Naive thymus-derived CD4-positive, alpha-beta T cell (primary cell): ENCODE measurements at regions not wholly inside any gene's neighbourhood (a gene's known extent, or its start where the extent isn't known, plus 50 kb on each side); places are given as distances from the start of the nearest gene placed in this dataset.

Source experiments
- ATAC-seq: fragments of 150-1000 bp; cut with Tn5 transposase; 2 replicates; pipeline ENCODE4 v1.10.0; 2021; ENCODE audit warnings: mild to moderate bottlenecking, moderate library complexity
- CTCF ChIA-PET: fragments of 350-600 bp; sonication (Branson Sonifier 250); formaldehyde crosslinking; loops from one replicate; lab custom pipeline; 2021; ENCODE audit warnings: antibody characterized with exemption; lab: Charles Lee
- POLR2A ChIA-PET: fragments of 350-600 bp; sonication (Branson Sonifier 250); formaldehyde crosslinking; loops from one replicate; lab custom pipeline; 2021; ENCODE audit warnings: antibody characterized with exemption, inconsistent platforms; lab: Charles Lee
- DNase-seq, 9 donors: peaks; one replicate each; pipeline versions ENCODE4 v3.0.0 to v3.0.0-alpha.2; 2020 to 2022; ENCODE audit warnings: mixed read lengths in 1 of 9
- H3K27ac ChIP-seq: one replicate; pipeline ENCODE4 v1.7.0; 2013; ENCODE audit warnings: mild to moderate bottlenecking, low read depth, low read length, moderate library complexity
- H3K27me3 ChIP-seq, 2 donors: one replicate each; pipeline ENCODE4 v1.7.0; 2013; ENCODE audit warnings: low read length in 2 of 2, mild to moderate bottlenecking in 2 of 2, moderate library complexity in 2 of 2; ENCODE audit not compliant: control insufficient read depth in 2 of 2, insufficient read depth in 2 of 2
- H3K36me3 ChIP-seq, 3 experiments: 1 replicate in 2 of 3; 2 replicates in 1 of 3; pipeline ENCODE4 v1.7.0; 2013; ENCODE audit warnings: low read length in 3 of 3, mild to moderate bottlenecking in 3 of 3, moderate library complexity in 1 of 3; ENCODE audit not compliant: insufficient read depth in 3 of 3, control insufficient read depth in 2 of 3
- H3K4me1 ChIP-seq, 2 donors: one replicate each; pipeline ENCODE4 v1.7.0; 2013; ENCODE audit warnings: low read length in 2 of 2, mild to moderate bottlenecking in 2 of 2, moderate library complexity in 1 of 2; ENCODE audit not compliant: control insufficient read depth in 2 of 2, insufficient read depth in 2 of 2
- H3K4me3 ChIP-seq: 2 replicates; pipeline ENCODE4 v1.7.0; 2013; ENCODE audit warnings: mild to moderate bottlenecking, low read length
- H3K9me3 ChIP-seq, 3 experiments: 1 replicate in 2 of 3; 2 replicates in 1 of 3; pipeline ENCODE4 v1.7.0; 2013; ENCODE audit warnings: low read length in 3 of 3; ENCODE audit not compliant: control insufficient read depth in 2 of 3
- H3K27ac Mint-ChIP-seq, 9 donors: one replicate each; pipeline ENCODE4 v1.8.0; 2020 to 2022; ENCODE audit warnings: mixed read lengths in 9 of 9, mild to moderate bottlenecking in 8 of 9, moderate library complexity in 5 of 9, inconsistent platforms in 2 of 9
- H3K27me3 Mint-ChIP-seq, 5 donors: one replicate each; pipeline ENCODE4 v1.8.0; 2021 to 2022; ENCODE audit warnings: mixed read lengths in 5 of 5, mild to moderate bottlenecking in 1 of 5
- H3K36me3 Mint-ChIP-seq, 5 donors: one replicate each; pipeline ENCODE4 v1.8.0; 2020 to 2022; ENCODE audit warnings: mixed read lengths in 5 of 5, mild to moderate bottlenecking in 3 of 5, inconsistent platforms in 1 of 5
- H3K4me1 Mint-ChIP-seq, 7 donors: one replicate each; pipeline ENCODE4 v1.8.0; 2020 to 2022; ENCODE audit warnings: mixed read lengths in 7 of 7, mild to moderate bottlenecking in 3 of 7, inconsistent platforms in 1 of 7
- H3K4me3 Mint-ChIP-seq, 10 donors: one replicate each; pipeline ENCODE4 v1.8.0; 2020 to 2022; ENCODE audit warnings: mild to moderate bottlenecking in 10 of 10, mixed read lengths in 10 of 10, moderate library complexity in 6 of 10, inconsistent platforms in 2 of 10
- H3K9me3 Mint-ChIP-seq, 11 donors: one replicate each; pipeline ENCODE4 v1.8.0; 2020 to 2022; ENCODE audit warnings: mixed read lengths in 11 of 11, mild to moderate bottlenecking in 4 of 11, inconsistent platforms in 1 of 11, moderate library complexity in 1 of 11
- intact Hi-C, 2 donors: fragments of 100-400 bp; cut with micrococcal nuclease; formaldehyde crosslinking; loops; one replicate each; pipeline ENCODE4 v1.15.1; 2023

DNA sequence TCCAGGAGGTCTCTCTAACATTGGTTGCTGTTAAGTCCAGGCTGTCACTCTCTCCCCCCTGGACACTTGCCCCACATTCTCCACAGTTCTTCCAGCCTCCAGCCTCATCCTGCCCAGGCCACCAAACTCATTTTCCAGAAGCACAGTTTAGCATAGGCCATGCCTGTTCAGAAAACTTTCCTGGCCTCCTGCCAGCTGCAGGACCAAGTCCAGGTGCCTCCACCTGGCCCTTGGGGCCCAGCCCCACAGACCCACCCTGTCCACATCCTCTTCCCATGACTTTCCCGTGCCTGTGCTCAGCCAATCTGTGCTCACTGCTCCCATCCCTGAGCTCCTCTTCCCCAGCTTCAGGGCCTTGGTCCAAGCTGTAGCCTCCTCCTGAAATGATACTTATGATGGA is 905.0 kb downstream of the UQCRFS1 start:
- Histone ChIP-seq H3K27me3 (no peaks in the 10 kb centered on the region), H3K4me3 (no peak overlapping the region), H3K4me1 (no peaks in the 10 kb centered on the region), H3K27ac (no peak overlapping the region), H3K9me3 (no peaks in the 10 kb centered on the region), H3K36me3 (no peaks in the 10 kb centered on the region)
- no peaks in the 10 kb centered on the region for H3K4me1 Mint-ChIP-seq
- no peak for ATAC-seq
- POLR2A ChIA-PET: no interaction called here
- H3K9me3 Mint-ChIP-seq: peaks cover 0 to 14% (median 8%) of the 10 kb centered on the region in 11 donors
- intact Hi-C loops: no loop called here
- H3K27me3 Mint-ChIP-seq: no peaks in the 10 kb centered on the region
- CTCF ChIA-PET: no interaction called here
- no peak overlapping the region for H3K4me3 Mint-ChIP-seq
- H3K27ac Mint-ChIP-seq: no peak overlapping the region
- no peak for DNase-seq
- peaks cover 0 to 4% (median 0%) of the 10 kb centered on the region in 5 donors for H3K36me3 Mint-ChIP-seq

DNA sequence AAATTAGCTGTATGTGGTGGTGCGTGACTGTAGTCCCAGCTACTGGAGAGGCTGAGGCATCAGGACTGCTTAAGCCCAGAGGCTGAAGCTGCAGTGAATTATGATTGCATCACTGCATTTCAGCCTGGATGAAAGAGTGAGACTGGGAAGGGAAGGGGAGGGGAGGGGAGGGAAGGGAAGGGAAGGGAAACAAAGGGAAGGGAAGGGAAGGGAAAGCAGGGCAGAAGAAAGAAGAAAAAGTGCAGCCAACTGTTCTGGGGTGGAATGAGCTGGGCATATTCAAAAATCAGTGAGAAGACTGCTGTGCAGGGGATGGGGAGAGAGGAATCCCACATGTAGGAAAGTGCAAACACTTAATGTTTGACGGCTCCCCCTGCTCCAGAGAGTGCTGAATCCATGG is 905.5 kb downstream of the UQCRFS1 start:
- intact Hi-C loops: no loop called here
- Mint-ChIP-seq H3K36me3 (peaks cover 0 to 4% (median 0%) of the 10 kb centered on the region in 5 donors), H3K9me3 (peaks cover 0 to 17% (median 8%) of the 10 kb centered on the region in 11 donors), H3K27me3 (no peaks in the 10 kb centered on the region), H3K27ac (no peak overlapping the region), H3K4me1 (no peaks in the 10 kb centered on the region), H3K4me3 (no peak overlapping the region)
- ChIA-PET POLR2A (no interaction called here), CTCF (no interaction called here)
- H3K4me1 ChIP-seq: no peaks in the 10 kb centered on the region
- DNase-seq (no peak), ATAC-seq (no peak)
- H3K27ac ChIP-seq: no peak overlapping the region
- H3K4me3 ChIP-seq: no peak overlapping the region
- H3K36me3 ChIP-seq: no peaks in the 10 kb centered on the region
- no peaks in the 10 kb centered on the region for H3K9me3 ChIP-seq
- H3K27me3 ChIP-seq: no peaks in the 10 kb centered on the region

- Histone ChIP-seq H3K4me1 (no peaks in the 10 kb centered on the region), H3K36me3 (no peaks in the 10 kb centered on the region), H3K9me3 (no peaks in the 10 kb centered on the region), H3K4me3 (no peak overlapping the region), H3K27me3 (no peaks in the 10 kb centered on the region), H3K27ac (no peak overlapping the region)
- Mint-ChIP-seq H3K9me3 (peaks cover 0 to 17% (median 8%) of the 10 kb centered on the region in 11 donors), H3K36me3 (no peaks in the 10 kb centered on the region), H3K4me1 (no peaks in the 10 kb centered on the region), H3K27ac (no peak overlapping the region), H3K4me3 (no peak overlapping the region), H3K27me3 (no peaks in the 10 kb centered on the region)
- DNase-seq (no peak), ATAC-seq (no peak)
- ChIA-PET CTCF (no interaction called here), POLR2A (no interaction called here)
- intact Hi-C loops: no loop called here
Observed at GRCh38 chr19:28305513-28305912, 907.4 kb downstream of the UQCRFS1 start.

- ATAC-seq (no peak), DNase-seq (no peak)
- no peak overlapping the region for H3K4me3 ChIP-seq
- H3K27me3 ChIP-seq: no peaks in the 10 kb centered on the region
- ChIA-PET CTCF (no interaction called here), POLR2A (no interaction called here)
- no peaks in the 10 kb centered on the region for H3K9me3 ChIP-seq
- no peak overlapping the region for H3K27ac ChIP-seq
- no peaks in the 10 kb centered on the region for H3K4me1 Mint-ChIP-seq
- no peak overlapping the region for H3K27ac Mint-ChIP-seq
- no peaks in the 10 kb centered on the region for H3K4me1 ChIP-seq
- H3K27me3 Mint-ChIP-seq: no peaks in the 10 kb centered on the region
- H3K4me3 Mint-ChIP-seq: no peak overlapping the region
- no peaks in the 10 kb centered on the region for H3K36me3 Mint-ChIP-seq
- no peaks in the 10 kb centered on the region for H3K36me3 ChIP-seq
- peaks cover 0 to 22% (median 6%) of the 10 kb centered on the region in 11 donors for H3K9me3 Mint-ChIP-seq
- intact Hi-C loops: no loop called here
Observed at GRCh38 chr19:28303502-28303901, 909.4 kb downstream of the UQCRFS1 start.

GRCh38 chr19:28301961-28302360 is 911.0 kb downstream of the UQCRFS1 start:
- H3K27me3 Mint-ChIP-seq: no peaks in the 10 kb centered on the region
- H3K36me3 Mint-ChIP-seq: no peaks in the 10 kb centered on the region
- H3K27me3 ChIP-seq: no peaks in the 10 kb centered on the region
- no peaks in the 10 kb centered on the region for H3K36me3 ChIP-seq
- no peaks in the 10 kb centered on the region for H3K4me1 ChIP-seq
- intact Hi-C loops: no loop called here
- ChIA-PET POLR2A (no interaction called here), CTCF (no interaction called here)
- no peaks in the 10 kb centered on the region for H3K9me3 ChIP-seq
- H3K4me1 Mint-ChIP-seq: no peaks in the 10 kb centered on the region
- no peak for ATAC-seq
- DNase-seq: no peak
- H3K9me3 Mint-ChIP-seq: peaks cover 0 to 18% (median 2%) of the 10 kb centered on the region in 11 donors
- no peak overlapping the region for H3K27ac Mint-ChIP-seq
- no peak overlapping the region for H3K4me3 Mint-ChIP-seq
- no peak overlapping the region for H3K27ac ChIP-seq
- no peak overlapping the region for H3K4me3 ChIP-seq

DNA sequence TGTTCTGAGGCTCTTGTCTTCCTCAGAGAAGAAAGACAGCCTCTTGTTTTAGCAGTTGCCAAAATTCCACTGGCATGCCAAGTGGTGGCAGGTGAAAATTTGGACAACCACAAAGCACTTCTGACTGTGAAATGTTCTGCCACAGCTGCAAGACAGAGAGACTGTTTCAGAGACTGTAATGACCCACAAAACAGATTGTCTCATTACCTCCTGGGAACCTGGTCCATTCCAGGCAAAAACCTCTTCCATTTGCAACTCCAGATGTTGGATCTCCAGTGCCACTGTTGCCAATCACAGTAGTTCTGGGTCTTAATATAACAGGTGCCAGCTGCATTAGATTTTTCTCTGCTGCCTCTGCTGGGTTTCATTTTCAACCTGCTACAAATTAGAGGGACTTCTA is 911.5 kb downstream of the UQCRFS1 start:
- no peak overlapping the region for H3K27ac Mint-ChIP-seq
- Histone ChIP-seq H3K4me3 (no peak overlapping the region), H3K27ac (no peak overlapping the region), H3K4me1 (no peaks in the 10 kb centered on the region), H3K27me3 (no peaks in the 10 kb centered on the region), H3K9me3 (no peaks in the 10 kb centered on the region), H3K36me3 (no peaks in the 10 kb centered on the region)
- H3K9me3 Mint-ChIP-seq: peaks cover 0 to 18% (median 2%) of the 10 kb centered on the region in 11 donors
- H3K36me3 Mint-ChIP-seq: no peaks in the 10 kb centered on the region
- ATAC-seq (no peak), DNase-seq (no peak)
- ChIA-PET CTCF (no interaction called here), POLR2A (no interaction called here)
- no peaks in the 10 kb centered on the region for H3K4me1 Mint-ChIP-seq
- H3K4me3 Mint-ChIP-seq: no peak overlapping the region
- no peaks in the 10 kb centered on the region for H3K27me3 Mint-ChIP-seq
- intact Hi-C loops: no loop called here

DNA sequence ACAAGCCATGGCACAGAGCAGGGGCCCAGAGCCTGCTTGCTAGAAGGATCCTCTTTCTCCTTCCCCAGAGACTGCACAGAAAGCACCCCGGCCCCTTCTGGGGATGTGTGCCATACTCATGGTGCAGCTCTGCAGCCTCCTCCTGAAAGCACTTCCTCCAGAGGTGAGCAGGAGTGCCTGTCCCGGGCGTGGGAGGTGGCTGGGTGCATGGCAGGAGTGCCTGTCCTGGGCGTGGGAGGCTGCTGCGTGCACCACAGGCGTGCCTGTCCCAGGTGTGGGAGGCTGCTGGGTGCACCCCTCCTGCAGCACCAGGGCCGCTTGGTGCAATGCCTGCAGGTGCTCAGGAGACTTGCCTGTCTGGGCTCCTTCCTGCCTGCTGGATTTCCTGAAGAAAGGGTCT is 913.3 kb downstream of the UQCRFS1 start:
- ATAC-seq: no peak
- no peaks in the 10 kb centered on the region for H3K4me1 ChIP-seq

More for the DNA sequence above, 913.3 kb downstream of the UQCRFS1 start:
- H3K27me3 ChIP-seq: no peaks in the 10 kb centered on the region
- no peaks in the 10 kb centered on the region for H3K36me3 ChIP-seq
- Mint-ChIP-seq H3K36me3 (no peaks in the 10 kb centered on the region), H3K27ac (no peak overlapping the region), H3K4me3 (no peak overlapping the region), H3K27me3 (no peaks in the 10 kb centered on the region), H3K9me3 (peaks cover 1 to 13% (median 6%) of the 10 kb centered on the region in 11 donors), H3K4me1 (no peaks in the 10 kb centered on the region)
- ChIA-PET CTCF (no interaction called here), POLR2A (no interaction called here)
- no peak for DNase-seq
- H3K4me3 ChIP-seq: no peak overlapping the region
- no peak overlapping the region for H3K27ac ChIP-seq
- intact Hi-C loops: no loop called here
- no peaks in the 10 kb centered on the region for H3K9me3 ChIP-seq
